PC-3 (cell line): ENCODE measurements at regions not wholly inside any gene's neighbourhood (a gene's known extent, or its start where the extent isn't known, plus 50 kb on each side); places are given as distances from the start of the nearest gene placed in this dataset.

Source experiments
- ATAC-seq: fragments of 200-7000 bp; cut with Tn5 transposase; 2 replicates; pipeline ENCODE4 v1.9.1; 2020; ENCODE audit warnings: mild to moderate bottlenecking, moderate library complexity
- BruUV-seq: library from RNA; stranded (reverse); fragments of 400-500 nt; replicated peaks from 2 replicates; lab custom pipeline; 2021; lab: Mats Ljungman, UMichigan
- CTCF ChIA-PET: fragments of 300-600 bp; sonication (Branson Sonifier 250); formaldehyde crosslinking; loops from one replicate; lab custom pipeline; 2022; ENCODE audit warnings: antibody characterized with exemption; lab: Charles Lee
- POLR2A ChIA-PET: fragments of 300-600 bp; sonication (Branson Sonifier 250); formaldehyde crosslinking; loops from one replicate; lab custom pipeline; 2022; ENCODE audit warnings: antibody characterized with exemption; ENCODE audit not compliant: unreplicated experiment; lab: Charles Lee
- DNase-seq: peaks from one replicate; pipeline ENCODE4 v3.0.0-alpha.2; 2015
- H2AFZ ChIP-seq: fragments of 300-600 bp; sonication (generic); 2 replicates; pipeline ENCODE4 v1.6.0; 2016; ENCODE audit warnings: antibody characterized with exemption, low read length
- H3F3A ChIP-seq: fragments of 300-600 bp; sonication (generic); one replicate; pipeline ENCODE4 v1.6.0; 2017; ENCODE audit warnings: antibody characterized with exemption, low read length, control low read depth, mild to moderate bottlenecking; ENCODE audit not compliant: unreplicated experiment
- H3K27ac ChIP-seq: fragments of 300-600 bp; sonication (generic); 2 replicates; pipeline ENCODE4 v1.5.1; 2016; ENCODE audit warnings: mild to moderate bottlenecking, low read length
- H3K27me3 ChIP-seq: fragments of 300-600 bp; sonication (generic); 2 replicates; pipeline ENCODE4 v1.6.1; 2016; ENCODE audit warnings: low read length, mixed read lengths
- H3K36me3 ChIP-seq: fragments of 300-600 bp; sonication (generic); 2 replicates; pipeline ENCODE4 v1.6.1; 2016; ENCODE audit warnings: low read depth, mixed run types, low read length, mixed read lengths
- H3K4me1 ChIP-seq: fragments of 300-600 bp; sonication (generic); 2 replicates; pipeline ENCODE4 v1.5.1; 2016; ENCODE audit warnings: low read length; ENCODE audit not compliant: insufficient read depth
- H3K4me2 ChIP-seq: fragments of 300-600 bp; sonication (generic); 2 replicates; pipeline ENCODE4 v1.6.0; 2016; ENCODE audit warnings: low read length
- H3K4me3 ChIP-seq: fragments of 300-600 bp; sonication (generic); 2 replicates; pipeline ENCODE4 v1.5.1; 2016; ENCODE audit warnings: mild to moderate bottlenecking, low read length, mixed read lengths
- H3K79me2 ChIP-seq: fragments of 300-600 bp; sonication (generic); 2 replicates; pipeline ENCODE4 v1.6.1; 2017; ENCODE audit warnings: low read length, mixed read lengths
- H3K9ac ChIP-seq: fragments of 300-600 bp; sonication (generic); 2 replicates; pipeline ENCODE4 v1.6.0; 2016; ENCODE audit warnings: mild to moderate bottlenecking, low read length
- H3K9me2 ChIP-seq: fragments of 300-600 bp; sonication (generic); replicated peaks from 2 replicates; pipeline ENCODE4 v1.6.1; 2016; ENCODE audit warnings: mixed run types, low read length, mixed read lengths
- H3K9me3 ChIP-seq: fragments of 300-600 bp; sonication (generic); 2 replicates; pipeline ENCODE4 v1.6.1; 2016; ENCODE audit warnings: low read length, mixed read lengths
- H4K20me1 ChIP-seq: fragments of 300-600 bp; sonication (generic); 2 replicates; pipeline ENCODE4 v1.6.1; 2016; ENCODE audit warnings: low read length, mixed read lengths
- EZH2 ChIP-seq: fragments of 300-600 bp; sonication (generic); IDR thresholded peaks from one replicate; pipeline ENCODE4 v1.6.1; 2017; ENCODE audit warnings: antibody characterized with exemption, mild to moderate bottlenecking, low read length; ENCODE audit not compliant: unreplicated experiment
- EZH2phosphoT487 ChIP-seq: fragments of 300-600 bp; sonication (generic); IDR thresholded peaks from 2 replicates; pipeline ENCODE4 v1.6.1; 2018; ENCODE audit warnings: mild to moderate bottlenecking, antibody characterized with exemption, low read length, borderline replicate concordance
- intact Hi-C: fragments of 100-400 bp; cut with micrococcal nuclease; formaldehyde crosslinking; loops from 2 replicates; pipeline ENCODE4 v1.9.0; 2023
- TF ChIP-seq, protein P1 (sequence below): fragments of 300-600 bp; sonication (generic); conservative IDR thresholded peaks from 2 replicates; pipeline ENCODE4 v1.5.1; 2017; ENCODE audit warnings: antibody characterized with exemption, low read depth, mild to moderate bottlenecking, low read length

DNA sequence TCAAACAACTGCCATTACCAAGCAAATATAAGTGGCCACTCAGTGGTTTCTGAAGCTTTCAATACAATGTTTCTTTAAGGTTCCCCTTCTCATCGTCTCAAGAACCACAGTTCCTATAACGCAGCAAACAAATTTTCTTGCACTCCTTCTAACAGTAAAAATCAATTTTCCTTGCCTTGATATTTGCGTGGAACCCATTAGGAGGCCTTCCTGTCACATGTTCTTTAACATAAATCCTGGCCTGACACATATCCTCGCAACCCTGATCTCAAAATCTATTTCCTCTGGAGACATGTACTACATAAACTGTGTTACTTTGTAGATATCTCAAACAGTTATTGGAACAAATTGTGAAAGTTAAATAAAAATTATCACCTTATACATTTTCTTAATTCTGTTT lies 65.9 kb upstream of the MANEA start:
- H3F3A ChIP-seq, result no peaks in the 10 kb centered on the region
- no peaks in the 10 kb centered on the region for H3K36me3 ChIP-seq
- no peaks in the 10 kb centered on the region for H3K9me2 ChIP-seq
- ATAC-seq (no peak), DNase-seq (no peak)
- H3K4me1 ChIP-seq, result peaks cover 3% of the 10 kb centered on the region; the same call in 1 of the 2 replicates
- H3K9me3 ChIP-seq, result no peaks in the 10 kb centered on the region
- H3K9ac ChIP-seq, result no peak overlapping the region
- no peak for TF ChIP-seq EZH2phosphoT487
- TF ChIP-seq, protein P1, sequence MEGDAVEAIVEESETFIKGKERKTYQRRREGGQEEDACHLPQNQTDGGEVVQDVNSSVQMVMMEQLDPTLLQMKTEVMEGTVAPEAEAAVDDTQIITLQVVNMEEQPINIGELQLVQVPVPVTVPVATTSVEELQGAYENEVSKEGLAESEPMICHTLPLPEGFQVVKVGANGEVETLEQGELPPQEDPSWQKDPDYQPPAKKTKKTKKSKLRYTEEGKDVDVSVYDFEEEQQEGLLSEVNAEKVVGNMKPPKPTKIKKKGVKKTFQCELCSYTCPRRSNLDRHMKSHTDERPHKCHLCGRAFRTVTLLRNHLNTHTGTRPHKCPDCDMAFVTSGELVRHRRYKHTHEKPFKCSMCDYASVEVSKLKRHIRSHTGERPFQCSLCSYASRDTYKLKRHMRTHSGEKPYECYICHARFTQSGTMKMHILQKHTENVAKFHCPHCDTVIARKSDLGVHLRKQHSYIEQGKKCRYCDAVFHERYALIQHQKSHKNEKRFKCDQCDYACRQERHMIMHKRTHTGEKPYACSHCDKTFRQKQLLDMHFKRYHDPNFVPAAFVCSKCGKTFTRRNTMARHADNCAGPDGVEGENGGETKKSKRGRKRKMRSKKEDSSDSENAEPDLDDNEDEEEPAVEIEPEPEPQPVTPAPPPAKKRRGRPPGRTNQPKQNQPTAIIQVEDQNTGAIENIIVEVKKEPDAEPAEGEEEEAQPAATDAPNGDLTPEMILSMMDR, result no peak
- no peak for TF ChIP-seq EZH2
- intact Hi-C loops, result no loop called here
- ChIA-PET POLR2A (no interaction called here), CTCF (no interaction called here)
- H3K27ac ChIP-seq, result no peak overlapping the region
- no peak overlapping the region for H3K4me3 ChIP-seq
- no peak overlapping the region for H2AFZ ChIP-seq
- no TSS peak for BruUV-seq
- H3K79me2 ChIP-seq, result no peaks in the 10 kb centered on the region
- no peaks in the 10 kb centered on the region for H4K20me1 ChIP-seq
- H3K27me3 ChIP-seq, result no peaks in the 10 kb centered on the region
- H3K4me2 ChIP-seq, result no peak overlapping the region

DNA sequence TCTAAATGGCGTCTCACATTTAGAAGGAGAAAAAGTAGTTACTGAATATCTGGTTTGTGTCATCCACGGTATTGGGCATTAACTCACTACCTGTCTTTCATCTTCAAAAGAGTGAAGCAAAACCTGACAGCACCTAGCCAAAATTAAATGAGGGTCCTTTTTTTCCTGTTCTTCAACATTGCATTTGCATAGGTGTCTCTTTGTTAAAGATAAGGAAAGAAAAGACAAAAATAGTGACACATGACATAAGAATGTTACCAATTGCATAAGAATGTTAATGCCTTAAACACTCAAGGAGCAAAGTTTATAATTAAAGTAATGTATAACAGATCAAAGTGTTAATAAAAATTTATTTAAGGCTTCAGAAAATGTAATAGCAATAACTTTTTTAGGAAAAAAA lies 61.4 kb upstream of the MANEA start:
- Histone ChIP-seq H3K9ac (no peak overlapping the region), H3K9me3 (no peaks in the 10 kb centered on the region), H2AFZ (no peak overlapping the region), H3K4me3 (no peak overlapping the region), H3K27me3 (no peaks in the 10 kb centered on the region), H4K20me1 (no peaks in the 10 kb centered on the region), H3K79me2 (no peaks in the 10 kb centered on the region), H3K9me2 (no peaks in the 10 kb centered on the region), H3K4me1 (peaks cover 3% of the 10 kb centered on the region; the same call in 1 of the 2 replicates), H3F3A (no peaks in the 10 kb centered on the region), H3K27ac (no peak overlapping the region), H3K4me2 (no peak overlapping the region), H3K36me3 (no peaks in the 10 kb centered on the region)
- no peak for TF ChIP-seq EZH2phosphoT487
- ATAC-seq (no peak), DNase-seq (no peak)
- ChIA-PET POLR2A (no interaction called here), CTCF (no interaction called here)
- intact Hi-C loops, result no loop called here
- no TSS peak for BruUV-seq

DNA sequence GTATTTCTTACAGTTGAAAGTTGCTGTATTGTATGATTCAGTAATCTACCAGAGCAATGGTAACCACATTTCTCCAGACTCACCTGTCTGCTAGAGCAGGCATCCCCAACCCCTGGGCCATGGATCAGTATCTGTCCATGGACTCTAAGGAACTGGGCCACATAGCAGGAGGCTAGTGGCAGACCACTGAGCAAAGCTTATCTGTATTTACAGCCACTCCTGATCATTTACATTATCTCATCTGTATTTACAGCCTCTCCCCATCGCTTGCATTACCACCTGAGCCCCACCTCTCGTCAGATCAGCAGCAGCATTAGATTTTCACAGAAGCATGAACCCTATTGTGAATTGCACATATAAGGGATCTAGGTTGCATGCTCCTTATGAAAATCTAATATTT lies 60.3 kb upstream of the MANEA start:
- ATAC-seq (no peak), DNase-seq (no peak)
- Histone ChIP-seq H3K9ac (no peak overlapping the region), H3K9me2 (no peaks in the 10 kb centered on the region), H3K27ac (no peak overlapping the region), H2AFZ (no peak overlapping the region), H3K4me3 (no peak overlapping the region), H3K4me2 (no peak overlapping the region), H3K4me1 (peaks cover 3% of the 10 kb centered on the region; the same call in 1 of the 2 replicates), H3K27me3 (no peaks in the 10 kb centered on the region), H3K79me2 (no peaks in the 10 kb centered on the region), H3K9me3 (no peaks in the 10 kb centered on the region), H3K36me3 (no peaks in the 10 kb centered on the region), H3F3A (no peaks in the 10 kb centered on the region), H4K20me1 (no peaks in the 10 kb centered on the region)
- BruUV-seq, result no TSS peak
- intact Hi-C loops, result no loop called here
- TF ChIP-seq, protein P1, result no peak
- TF ChIP-seq EZH2phosphoT487 (no peak), EZH2 (no peak)
- POLR2A ChIA-PET, result no interaction called here
- CTCF ChIA-PET, result no interaction called here
